OCI-LY7 (cell line): ENCODE measurements at regions not wholly inside any gene's neighbourhood (a gene's known extent, or its start where the extent isn't known, plus 50 kb on each side); places are given as distances from the start of the nearest gene placed in this dataset.

Experiments
- BruUV-seq: library from RNA; stranded (reverse); fragments of 400-500 nt; replicated peaks from 2 replicates; lab custom pipeline; 2021; lab: Mats Ljungman, UMichigan
- CTCF ChIA-PET: fragments of 300-600 bp; sonication (Branson Sonifier 250); formaldehyde crosslinking; loops from one replicate; lab custom pipeline; 2022; ENCODE audit warnings: antibody characterized with exemption; ENCODE audit not compliant: unreplicated experiment; lab: Charles Lee
- POLR2A ChIA-PET: fragments of 300-600 bp; sonication (Branson Sonifier 250); formaldehyde crosslinking; loops from one replicate; lab custom pipeline; 2022; ENCODE audit warnings: antibody characterized with exemption; lab: Charles Lee
- DNase-seq: peaks from one replicate; pipeline ENCODE4 v3.0.0-alpha.2; 2015; ENCODE audit warnings: low spot score
- H2AFZ ChIP-seq: fragments of 200-600 bp; sonication (generic), shearing (Covaris generic); 2 replicates; pipeline ENCODE4 v1.6.1; 2014; ENCODE audit warnings: mild to moderate bottlenecking, antibody characterized with exemption, low read length, moderate library complexity
- H3K27ac ChIP-seq: fragments of 200-600 bp; sonication (generic); 2 replicates; pipeline ENCODE4 v1.5.1; 2014; ENCODE audit warnings: mixed run types, low read depth, mild to moderate bottlenecking, moderate library complexity, low read length, inconsistent platforms; ENCODE audit not compliant: poor library complexity, severe bottlenecking
- H3K36me3 ChIP-seq: fragments of 200-600 bp; sonication (generic); 2 replicates; pipeline ENCODE4 v1.6.1; 2014; ENCODE audit warnings: mild to moderate bottlenecking, antibody characterized with exemption, low read length, moderate library complexity, mixed read lengths; ENCODE audit not compliant: insufficient read depth
- H3K4me1 ChIP-seq: fragments of 200-600 bp; sonication (generic); 2 replicates; pipeline ENCODE4 v1.5.1; 2014; ENCODE audit warnings: mild to moderate bottlenecking, low read length; ENCODE audit not compliant: insufficient read depth, poor library complexity, severe bottlenecking
- H3K4me2 ChIP-seq: fragments of 200-600 bp; sonication (generic); 2 replicates; pipeline ENCODE4 v1.6.1; 2014; ENCODE audit warnings: mild to moderate bottlenecking, low read length
- H3K4me3 ChIP-seq: fragments of 200-600 bp; sonication (generic); 2 replicates; pipeline ENCODE4 v1.5.1; 2014; ENCODE audit warnings: mild to moderate bottlenecking, low read depth, low read length; ENCODE audit not compliant: poor library complexity, severe bottlenecking
- H3K79me2 ChIP-seq: fragments of 200-600 bp; sonication (generic); 2 replicates; pipeline ENCODE4 v1.6.1; 2016; ENCODE audit warnings: low read depth, mild to moderate bottlenecking, low read length, moderate library complexity, mixed read lengths; ENCODE audit not compliant: insufficient read depth
- H3K9me2 ChIP-seq: fragments of 200-600 bp; sonication (generic); 2 replicates; pipeline ENCODE4 v1.6.1; 2016; ENCODE audit warnings: mild to moderate bottlenecking, low read length, mixed read lengths; ENCODE audit not compliant: insufficient read depth
- H3K9me3 ChIP-seq: fragments of 200-600 bp; sonication (generic); 2 replicates; pipeline ENCODE4 v1.6.1; 2014; ENCODE audit warnings: mild to moderate bottlenecking, mixed run types, low read length, mixed read lengths
- H4K20me1 ChIP-seq: fragments of 200-600 bp; sonication (generic); 2 replicates; pipeline ENCODE4 v1.6.1; 2014; ENCODE audit warnings: mild to moderate bottlenecking, antibody characterized with exemption, low read length, moderate library complexity, mixed read lengths; ENCODE audit not compliant: insufficient read depth
- EZH2phosphoT487 ChIP-seq: fragments of 200-600 bp; sonication (generic); IDR thresholded peaks from 2 replicates; pipeline ENCODE4 v1.6.1; 2018; ENCODE audit warnings: low read depth, borderline replicate concordance, mild to moderate bottlenecking, mixed run types, antibody characterized with exemption, low read length, moderate library complexity, mixed read lengths
- intact Hi-C: fragments of 100-400 bp; cut with micrococcal nuclease; formaldehyde crosslinking; loops from one replicate; pipeline ENCODE4 v1.10.0; 2022; ENCODE audit not compliant: unreplicated experiment
- TF ChIP-seq, protein P1 (sequence below): fragments of 200-600 bp; sonication (generic); conservative IDR thresholded peaks from 2 replicates; pipeline ENCODE4 v1.5.1; 2014; ENCODE audit warnings: mild to moderate bottlenecking, antibody characterized with exemption, low read length, moderate library complexity, mixed read lengths

DNA sequence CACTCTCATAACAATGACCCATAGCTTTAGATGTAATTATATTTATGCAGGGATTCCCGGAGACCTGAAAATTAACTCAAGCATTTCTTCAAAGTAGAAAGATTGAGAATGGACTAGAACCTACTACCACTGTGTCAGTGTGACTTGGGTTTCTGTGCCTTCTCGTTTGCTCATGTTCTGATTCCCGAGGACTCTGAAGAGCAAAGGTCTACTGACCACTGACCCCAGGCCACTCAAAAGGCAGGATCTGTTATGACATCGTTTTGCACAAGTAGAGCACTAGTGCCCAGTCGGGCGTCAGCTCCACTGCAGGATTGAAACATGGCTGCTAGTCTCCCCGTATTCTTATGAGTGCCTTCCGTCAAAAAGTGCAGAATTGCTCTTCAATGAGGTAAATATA is 53.8 kb upstream of the DHRS4 start:
- POLR2A ChIA-PET: interaction anchor here (0.5 kb wide), 1 partner anchor 109 kb away, joined by 3 read pairs; no protein-coding TSS in a partner anchor
- H3K4me1 ChIP-seq: no peaks in the 10 kb centered on the region
- intact Hi-C loops: no loop called here
- H3K9me3 ChIP-seq: no peaks in the 10 kb centered on the region
- no peaks in the 10 kb centered on the region for H3K36me3 ChIP-seq
- CTCF ChIA-PET: no interaction called here
- DNase-seq: no peak
- no peak overlapping the region for H3K27ac ChIP-seq
- BruUV-seq: no TSS peak
- no peaks in the 10 kb centered on the region for H4K20me1 ChIP-seq
- H3K79me2 ChIP-seq: no peaks in the 10 kb centered on the region
- no peak for TF ChIP-seq EZH2phosphoT487
- TF ChIP-seq, protein P1, sequence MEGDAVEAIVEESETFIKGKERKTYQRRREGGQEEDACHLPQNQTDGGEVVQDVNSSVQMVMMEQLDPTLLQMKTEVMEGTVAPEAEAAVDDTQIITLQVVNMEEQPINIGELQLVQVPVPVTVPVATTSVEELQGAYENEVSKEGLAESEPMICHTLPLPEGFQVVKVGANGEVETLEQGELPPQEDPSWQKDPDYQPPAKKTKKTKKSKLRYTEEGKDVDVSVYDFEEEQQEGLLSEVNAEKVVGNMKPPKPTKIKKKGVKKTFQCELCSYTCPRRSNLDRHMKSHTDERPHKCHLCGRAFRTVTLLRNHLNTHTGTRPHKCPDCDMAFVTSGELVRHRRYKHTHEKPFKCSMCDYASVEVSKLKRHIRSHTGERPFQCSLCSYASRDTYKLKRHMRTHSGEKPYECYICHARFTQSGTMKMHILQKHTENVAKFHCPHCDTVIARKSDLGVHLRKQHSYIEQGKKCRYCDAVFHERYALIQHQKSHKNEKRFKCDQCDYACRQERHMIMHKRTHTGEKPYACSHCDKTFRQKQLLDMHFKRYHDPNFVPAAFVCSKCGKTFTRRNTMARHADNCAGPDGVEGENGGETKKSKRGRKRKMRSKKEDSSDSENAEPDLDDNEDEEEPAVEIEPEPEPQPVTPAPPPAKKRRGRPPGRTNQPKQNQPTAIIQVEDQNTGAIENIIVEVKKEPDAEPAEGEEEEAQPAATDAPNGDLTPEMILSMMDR: no peak
- no peak overlapping the region for H2AFZ ChIP-seq
- no peak overlapping the region for H3K4me3 ChIP-seq
- H3K9me2 ChIP-seq: no peaks in the 10 kb centered on the region
- H3K4me2 ChIP-seq: no peak overlapping the region

DNA sequence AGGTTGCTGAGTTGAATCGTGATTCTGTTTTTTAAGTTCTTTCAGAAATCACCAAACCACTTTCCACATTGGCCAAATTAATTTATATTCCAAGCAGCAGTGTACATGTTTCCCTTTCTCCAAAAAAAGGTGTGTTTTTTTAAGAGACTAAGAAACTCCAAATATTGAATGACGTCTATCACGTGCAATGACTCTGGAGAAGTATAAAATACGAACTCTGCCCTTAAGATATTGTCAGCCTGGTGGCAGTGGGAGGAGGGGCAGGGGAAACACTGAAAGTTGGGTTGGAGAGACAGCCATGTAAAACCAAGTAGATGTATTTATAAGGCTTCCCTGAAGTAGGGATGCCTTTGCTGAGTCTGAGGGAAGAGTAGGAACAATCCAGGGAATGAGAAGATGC is 50.1 kb upstream of the DHRS4 start:
- intact Hi-C loops: no loop called here
- H3K9me3 ChIP-seq: no peaks in the 10 kb centered on the region
- POLR2A ChIA-PET: no interaction called here
- no peak overlapping the region for H3K4me3 ChIP-seq
- no peaks in the 10 kb centered on the region for H3K79me2 ChIP-seq
- no peak overlapping the region for H3K27ac ChIP-seq
- H3K36me3 ChIP-seq: no peaks in the 10 kb centered on the region
- H3K9me2 ChIP-seq: no peaks in the 10 kb centered on the region
- no peak overlapping the region for H2AFZ ChIP-seq
- no peaks in the 10 kb centered on the region for H4K20me1 ChIP-seq
- no peak for DNase-seq
- H3K4me2 ChIP-seq: no peak overlapping the region
- BruUV-seq: no TSS peak
- TF ChIP-seq, protein P1: no peak
- no peak for TF ChIP-seq EZH2phosphoT487
- no peaks in the 10 kb centered on the region for H3K4me1 ChIP-seq
- CTCF ChIA-PET: no interaction called here
